HepG2 (cell line): ENCODE measurements at regions not wholly inside any gene's neighbourhood (a gene's known extent, or its start where the extent isn't known, plus 50 kb on each side); places are given as distances from the start of the nearest gene placed in this dataset.

Experiments used
- ATAC-seq: fragments of 200-7000 bp; cut with Tn5 transposase; 3 replicates; pipeline ENCODE4 v1.9.1; 2020; ENCODE audit warnings: mild to moderate bottlenecking, moderate library complexity
- BruUV-seq: library from RNA; stranded (reverse); fragments of 400-500 nt; replicated peaks from 2 replicates; lab custom pipeline; 2021; lab: Mats Ljungman, UMichigan
- CTCF ChIA-PET: fragments of 300-600 bp; formaldehyde crosslinking; extraction: SDS; loops from one replicate; lab custom pipeline; 2021; ENCODE audit warnings: low total read pairs, inconsistent platforms, low intra/inter-chr PET ratio; lab: Yijun Ruan, JAX
- POLR2A ChIA-PET: fragments of 350-600 bp; sonication (Branson Sonifier 250); formaldehyde crosslinking; loops from one replicate; lab custom pipeline; 2020; ENCODE audit warnings: antibody characterized with exemption, inconsistent platforms; lab: Yijun Ruan, JAX
- DNase-seq: peaks from one replicate; pipeline ENCODE4 v3.0.0-alpha.2; 2015; ENCODE audit warnings: low spot score
- FAIRE-seq: peaks from 3 replicates; lab custom pipeline; 2011; peaks lifted over from hg19 to GRCh38; lab: Jason Lieb, UNC
- H2AFZ ChIP-seq: one replicate; pipeline ENCODE4 v1.6.1; 2011; ENCODE audit warnings: low read length, inconsistent platforms
- H3K27ac ChIP-seq: fragments of 300-600 bp; 3 replicates; pipeline ENCODE4 v1.8.0; 2011; ENCODE audit warnings: mixed run types, mild to moderate bottlenecking, mixed read lengths, low read length, inconsistent platforms; ENCODE audit not compliant: insufficient read depth; ENCODE audit errors: extremely low read length
- H3K27me3 ChIP-seq, 2 experiments: fragments of 200-600 bp in 1 of 2; 2 replicates in 1 of 2; 3 replicates in 1 of 2; pipeline versions ENCODE4 v1.6.0 to v1.8.0; 2011; ENCODE audit warnings: low read length in 2 of 2, mild to moderate bottlenecking in 2 of 2, moderate library complexity in 2 of 2, inconsistent platforms in 1 of 2; ENCODE audit not compliant: insufficient read depth in 2 of 2, control insufficient read depth in 1 of 2
- H3K36me3 ChIP-seq, 2 experiments: fragments of 200-600 bp in 1 of 2; replicated peaks in 1 of 2; 2 replicates in 1 of 2; 3 replicates in 1 of 2; pipeline versions ENCODE4 v1.5.1 to v1.8.0; 2011; ENCODE audit warnings: low read length in 2 of 2, inconsistent platforms in 1 of 2; ENCODE audit not compliant: insufficient read depth in 2 of 2, control insufficient read depth in 1 of 2
- H3K4me1 ChIP-seq: 2 replicates; pipeline ENCODE4 v1.5.1; 2012; ENCODE audit warnings: low read length, inconsistent platforms; ENCODE audit not compliant: insufficient read depth
- H3K4me2 ChIP-seq: 2 replicates; pipeline ENCODE4 v1.6.0; 2011; ENCODE audit warnings: low read depth, low read length, inconsistent platforms
- H3K4me3 ChIP-seq, 3 experiments: fragments of 200-600 bp in 1 of 3; sonication (generic), shearing (Covaris generic) in 1 of 3; replicated peaks in 1 of 3; 2 replicates each; pipeline ENCODE4 v1.5.1; 2011 to 2016; ENCODE audit warnings: low read length in 3 of 3, inconsistent platforms in 2 of 3, low read depth in 2 of 3, mild to moderate bottlenecking in 2 of 3, control low read depth in 1 of 3, mixed read lengths in 1 of 3; ENCODE audit not compliant: insufficient read depth in 1 of 3
- H3K79me2 ChIP-seq: one replicate; pipeline ENCODE4 v1.6.1; 2011; ENCODE audit warnings: low read length, inconsistent platforms; ENCODE audit not compliant: insufficient read depth
- H3K9ac ChIP-seq: 2 replicates; pipeline ENCODE4 v1.6.0; 2011; ENCODE audit warnings: mild to moderate bottlenecking, low read depth, low read length, inconsistent platforms; ENCODE audit not compliant: insufficient read depth
- H3K9me3 ChIP-seq: 2 replicates; pipeline ENCODE4 v1.5.1; 2012; ENCODE audit warnings: mild to moderate bottlenecking, low read length
- H4K20me1 ChIP-seq: 2 replicates; pipeline ENCODE4 v1.6.0; 2011; ENCODE audit warnings: inconsistent platforms, mild to moderate bottlenecking, low read length, moderate library complexity; ENCODE audit not compliant: insufficient read depth
- ATM ChIP-seq: fragments of 450-650 bp; IDR thresholded peaks from 2 replicates; pipeline ENCODE4 v1.7.1; 2017; ENCODE audit warnings: mild to moderate bottlenecking, borderline replicate concordance
- CREBL2 ChIP-seq: sonication (generic); formaldehyde crosslinking; IDR thresholded peaks from 2 replicates; pipeline ENCODE4 v1.8.1; 2023; ENCODE audit warnings: missing genetic modification reagents, mild to moderate bottlenecking, borderline replicate concordance
- DMTF1 ChIP-seq: sonication (generic); formaldehyde crosslinking; IDR thresholded peaks from 2 replicates; pipeline ENCODE4 v1.4.0; 2020; ENCODE audit warnings: mild to moderate bottlenecking, missing genetic modification reagents
- ERF ChIP-seq: IDR thresholded peaks from 2 replicates; pipeline ENCODE4 v1.6.1; 2018; ENCODE audit warnings: missing biosample characterization, missing genetic modification reagents
- FOXA1 ChIP-seq, 2 experiments: fragments of 450-650 bp in 1 of 2; sonication (generic) in 1 of 2; formaldehyde crosslinking in 1 of 2; IDR thresholded peaks; 2 replicates each; pipeline versions ENCODE4 v1.4.0 to v1.6.1; 2016 to 2020; ENCODE audit warnings: missing genetic modification reagents in 1 of 2
- FOXP4 ChIP-seq: sonication (generic); formaldehyde crosslinking; IDR thresholded peaks from 2 replicates; pipeline ENCODE4 v1.4.0; 2020; ENCODE audit warnings: missing genetic modification reagents
- MTF1 ChIP-seq: sonication (generic); formaldehyde crosslinking; IDR thresholded peaks from 2 replicates; pipeline ENCODE4 v1.5.0; 2020; ENCODE audit warnings: missing genetic modification reagents
- PCBP1 ChIP-seq: fragments of 200-400 bp; formaldehyde crosslinking; IDR thresholded peaks from 2 replicates; pipeline ENCODE4 v1.6.1; 2017; ENCODE audit warnings: mild to moderate bottlenecking, low read depth, low read length, borderline replicate concordance
- PHB2 ChIP-seq: fragments of 450-650 bp; IDR thresholded peaks from 2 replicates; pipeline ENCODE4 v1.6.1; 2018; ENCODE audit not compliant: partially characterized antibody
- SMAD3 ChIP-seq: sonication (generic); formaldehyde crosslinking; IDR thresholded peaks from 2 replicates; pipeline ENCODE4 v1.4.0; 2020; ENCODE audit warnings: missing genetic modification reagents
- TBX3 ChIP-seq: fragments of 450-650 bp; IDR thresholded peaks from 2 replicates; pipeline ENCODE4 v1.6.1; 2017; ENCODE audit warnings: antibody characterized with exemption, mild to moderate bottlenecking, inconsistent platforms, borderline replicate concordance
- ZBTB46 ChIP-seq: sonication (generic); formaldehyde crosslinking; IDR thresholded peaks from 2 replicates; pipeline ENCODE4 v1.4.0; 2020; ENCODE audit warnings: mild to moderate bottlenecking, missing genetic modification reagents, borderline replicate concordance
- ZIK1 ChIP-seq: sonication (generic); formaldehyde crosslinking; IDR thresholded peaks from 2 replicates; pipeline ENCODE4 v1.5.0; 2020; ENCODE audit warnings: mild to moderate bottlenecking, low read depth, missing genetic modification reagents, borderline replicate concordance
- ZNF30 ChIP-seq: sonication (generic); formaldehyde crosslinking; IDR thresholded peaks from 2 replicates; pipeline ENCODE4 v1.5.0; 2020; ENCODE audit warnings: mild to moderate bottlenecking, missing genetic modification reagents
- ZNF367 ChIP-seq: sonication (generic); formaldehyde crosslinking; IDR thresholded peaks from 2 replicates; pipeline ENCODE4 v1.4.0; 2020; ENCODE audit warnings: missing genetic modification reagents, borderline replicate concordance
- ZNF547 ChIP-seq: sonication (generic); formaldehyde crosslinking; IDR thresholded peaks from 2 replicates; pipeline ENCODE4 v1.5.1; 2020; ENCODE audit warnings: mild to moderate bottlenecking, missing genetic modification reagents
- ZNF75D ChIP-seq: sonication (generic); formaldehyde crosslinking; IDR thresholded peaks from 2 replicates; pipeline ENCODE4 v1.8.1; 2023; ENCODE audit warnings: missing genetic modification reagents, mild to moderate bottlenecking, borderline replicate concordance
- WGBS: methylation state at CpG from one replicate; pipeline ENCODE4 v1.1.6; 2017; ENCODE audit warnings: low lambda C conversion rate; 5-methylcytosine and 5-hydroxymethylcytosine counted together
- in situ Hi-C: cut with HindIII; loops from 2 replicates; pipeline ENCODE4 v1.10.0; 2017; ENCODE audit warnings: low pct_unique_long_range_greater_than_20kb; ENCODE audit not compliant: extremely low pct_ligation_motif_present
- intact Hi-C: fragments of 100-400 bp; cut with micrococcal nuclease; formaldehyde crosslinking; loops from one replicate; pipeline ENCODE4 v1.10.0; 2022; ENCODE audit not compliant: unreplicated experiment

- BruUV-seq, result no TSS peak
- H3K4me1 ChIP-seq, result no peaks in the 10 kb centered on the region
- no peak overlapping the region for H3K4me2 ChIP-seq
- H2AFZ ChIP-seq, result no peak overlapping the region
- TF ChIP-seq PCBP1, result no peak
- no peak for TF ChIP-seq ERF
- no peak for TF ChIP-seq FOXP4
- no peak for TF ChIP-seq ZBTB46 (CRISPR knock-in tag)
- no peak for TF ChIP-seq TBX3
- no peak for TF ChIP-seq ZNF75D
- TF ChIP-seq FOXA1 (IDR thresholded peaks at IDR 0.05), result no peak
- no peak for TF ChIP-seq FOXA1 (CRISPR knock-in tag; IDR thresholded peaks at IDR 0.05)
- no peak for TF ChIP-seq CREBL2 (CRISPR knock-in tag)
- TF ChIP-seq ZIK1 (CRISPR knock-in tag), result no peak
- TF ChIP-seq DMTF1, result no peak
- TF ChIP-seq SMAD3 (CRISPR knock-in tag), result no peak
- TF ChIP-seq ATM, result no peak
- TF ChIP-seq ZNF367, result no peak
- no peak for TF ChIP-seq PHB2
- no peak for TF ChIP-seq ZNF547
- no peak for TF ChIP-seq MTF1 (CRISPR knock-in tag)
- TF ChIP-seq ZNF30 (CRISPR knock-in tag), result no peak
- no peak overlapping the region for H3K4me3 ChIP-seq
- H3K27ac ChIP-seq, result no peak overlapping the region
- H3K79me2 ChIP-seq, result no peaks in the 10 kb centered on the region
- ChIA-PET POLR2A (no interaction called here), CTCF (no interaction called here)
- H4K20me1 ChIP-seq, result no peaks in the 10 kb centered on the region
- no peak for ATAC-seq
- H3K9ac ChIP-seq, result no peak overlapping the region
- FAIRE-seq, result no peak
- no peak for DNase-seq
- WGBS, result 77% methylated on average over 27 of the region's 27 CpGs
- intact Hi-C loops, result no loop called here
- H3K36me3 ChIP-seq, result no peaks in the 10 kb centered on the region
- in situ Hi-C loops, result no loop called here
- H3K9me3 ChIP-seq, result peaks cover 13% of the 10 kb centered on the region; the same call in 1 of the 2 replicates
- no peaks in the 10 kb centered on the region for H3K27me3 ChIP-seq
Measured at GRCh38 chr6:66094615-66095014, 387.6 kb upstream of the EYS start.
